H1 (cell line): ENCODE measurements at regions not wholly inside any gene's neighbourhood (a gene's known extent, or its start where the extent isn't known, plus 50 kb on each side); places are given as distances from the start of the nearest gene placed in this dataset.

Source experiments
- CTCF ChIA-PET: fragments of 300-600 bp; sonication (Branson Sonifier 250); formaldehyde crosslinking; loops from one replicate; lab custom pipeline; 2021; ENCODE audit not compliant: partially characterized antibody; lab: Charles Lee
- POLR2A ChIA-PET: fragments of 300-600 bp; sonication (Branson Sonifier 250); formaldehyde crosslinking; loops from one replicate; lab custom pipeline; 2021; ENCODE audit warnings: inconsistent platforms; ENCODE audit not compliant: partially characterized antibody; lab: Charles Lee
- DNase-seq, 2 experiments: peaks; one replicate each; pipeline versions ENCODE4 v3.0.0 to v3.0.0-alpha.2; 2010 to 2022; ENCODE audit warnings: low spot score in 2 of 2, low read depth in 1 of 2, mixed read lengths in 1 of 2
- FAIRE-seq: peaks from 2 replicates; lab custom pipeline; 2011; peaks lifted over from hg19 to GRCh38; lab: Jason Lieb, UNC
- H2AFZ ChIP-seq: 2 replicates; pipeline ENCODE4 v1.8.1; 2012; ENCODE audit warnings: low read length, inconsistent platforms
- H2AK5ac ChIP-seq: 2 replicates; pipeline ENCODE4 v1.6.1; 2013; ENCODE audit warnings: low read depth, low read length
- H2BK120ac ChIP-seq: replicated peaks from 2 replicates; pipeline ENCODE3; 2013; ENCODE audit warnings: low read depth, low read length, inconsistent platforms
- H2BK12ac ChIP-seq: 2 replicates; pipeline ENCODE4 v1.6.1; 2013; ENCODE audit warnings: low read depth, low read length
- H2BK15ac ChIP-seq: 2 replicates; pipeline ENCODE4 v1.6.1; 2013; ENCODE audit warnings: low read length
- H2BK20ac ChIP-seq: 2 replicates; pipeline ENCODE4 v1.6.1; 2013; ENCODE audit warnings: low read length
- H2BK5ac ChIP-seq: 2 replicates; pipeline ENCODE4 v1.6.1; 2013; ENCODE audit warnings: low read depth, low read length
- H3K14ac ChIP-seq: 2 replicates; pipeline ENCODE4 v1.6.1; 2013; ENCODE audit warnings: inconsistent platforms; ENCODE audit not compliant: insufficient read length
- H3K18ac ChIP-seq: 2 replicates; pipeline ENCODE4 v1.6.1; 2013; ENCODE audit warnings: low read length; ENCODE audit errors: extremely low read depth
- H3K23ac ChIP-seq: 2 replicates; pipeline ENCODE4 v1.6.1; 2013; ENCODE audit warnings: inconsistent platforms; ENCODE audit not compliant: insufficient read length
- H3K23me2 ChIP-seq: 2 replicates; pipeline ENCODE4 v1.6.1; 2013; ENCODE audit warnings: low read depth, low read length
- H3K27ac ChIP-seq: 2 replicates; pipeline ENCODE4 v1.6.1; 2011; ENCODE audit warnings: low read depth, low read length, inconsistent platforms
- H3K27me3 ChIP-seq, 4 experiments: replicated peaks in 1 of 4; 1 replicate in 1 of 4; 2 replicates in 3 of 4; pipeline versions ENCODE4 v1.6.1 to v1.8.1; 2011 to 2013; ENCODE audit warnings: low read length in 3 of 4, mild to moderate bottlenecking in 3 of 4, inconsistent platforms in 2 of 4, mixed read lengths in 2 of 4, moderate library complexity in 1 of 4; ENCODE audit not compliant: control insufficient read depth in 3 of 4, insufficient read depth in 3 of 4; ENCODE audit errors: extremely low read depth in 1 of 4
- H3K36me3 ChIP-seq, 4 experiments: 2 replicates each; pipeline versions ENCODE4 v1.6.1 to v1.8.1; 2011 to 2013; ENCODE audit warnings: mild to moderate bottlenecking in 4 of 4, low read length in 3 of 4, moderate library complexity in 2 of 4, control low read depth in 1 of 4, inconsistent platforms in 1 of 4; ENCODE audit not compliant: insufficient read depth in 4 of 4, control insufficient read depth in 2 of 4
- H3K4ac ChIP-seq: replicated peaks from 2 replicates; pipeline ENCODE3; 2013; ENCODE audit warnings: low read length, low read depth, mixed read lengths, inconsistent platforms; ENCODE audit not compliant: insufficient read length
- H3K4me1 ChIP-seq, 4 experiments: replicated peaks in 1 of 4; 1 replicate in 1 of 4; 2 replicates in 3 of 4; pipeline versions ENCODE4 v1.6.1 to v1.8.1; 2011 to 2013; ENCODE audit warnings: low read length in 3 of 4, inconsistent platforms in 2 of 4, mixed read lengths in 1 of 4; ENCODE audit not compliant: insufficient read depth in 4 of 4, control insufficient read depth in 3 of 4
- H3K4me2 ChIP-seq, 2 experiments: 2 replicates each; pipeline versions ENCODE4 v1.6.1 to v1.8.1; 2011 to 2013; ENCODE audit warnings: low read depth in 2 of 2, low read length in 2 of 2, control low read depth in 1 of 2, inconsistent platforms in 1 of 2, mild to moderate bottlenecking in 1 of 2; ENCODE audit not compliant: insufficient read depth in 1 of 2
- H3K4me3 ChIP-seq, 4 experiments: fragments of 200-600, 300-600 bp in 1 of 4; sonication (generic), shearing (Covaris generic), sonication (Bioruptor Twin) in 1 of 4; 2 replicates each; pipeline versions ENCODE4 v1.5.1 to v1.8.1; 2011 to 2016; ENCODE audit warnings: low read length in 4 of 4, low read depth in 3 of 4, control low read depth in 2 of 4, inconsistent platforms in 2 of 4, mild to moderate bottlenecking in 2 of 4, mixed read lengths in 1 of 4, moderate library complexity in 1 of 4; ENCODE audit not compliant: insufficient read depth in 2 of 4; ENCODE audit errors: extremely low read depth in 1 of 4
- H3K56ac ChIP-seq: replicated peaks from 2 replicates; pipeline ENCODE3; 2013; ENCODE audit warnings: low read depth, mild to moderate bottlenecking, mixed read lengths, low read length, inconsistent platforms; ENCODE audit not compliant: insufficient read length
- H3K79me1 ChIP-seq: 2 replicates; pipeline ENCODE4 v1.6.1; 2013; ENCODE audit warnings: low read depth, low read length, control low read depth
- H3K79me2 ChIP-seq, 2 experiments: 2 replicates each; pipeline versions ENCODE4 v1.6.1 to v1.8.1; 2012 to 2013; ENCODE audit warnings: low read length in 2 of 2, mild to moderate bottlenecking in 2 of 2, inconsistent platforms in 1 of 2; ENCODE audit not compliant: insufficient read depth in 2 of 2, control insufficient read depth in 1 of 2
- H3K9ac ChIP-seq, 4 experiments: replicated peaks in 1 of 4; 1 replicate in 1 of 4; 2 replicates in 3 of 4; pipeline versions ENCODE4 v1.6.1 to v1.8.1; 2011 to 2013; ENCODE audit warnings: low read depth in 3 of 4, low read length in 3 of 4, control low read depth in 2 of 4, mild to moderate bottlenecking in 2 of 4, moderate library complexity in 2 of 4, inconsistent platforms in 1 of 4; ENCODE audit errors: extremely low read depth in 1 of 4
- H3K9me3 ChIP-seq, 2 experiments: 2 replicates each; pipeline versions ENCODE4 v1.6.1 to v1.8.1; 2012 to 2013; ENCODE audit warnings: mild to moderate bottlenecking in 2 of 2, moderate library complexity in 2 of 2, control low read depth in 1 of 2, inconsistent platforms in 1 of 2, low read depth in 1 of 2, low read length in 1 of 2, mixed read lengths in 1 of 2; ENCODE audit not compliant: insufficient read depth in 2 of 2
- H4K20me1 ChIP-seq, 2 experiments: replicated peaks in 1 of 2; 2 replicates each; pipeline versions ENCODE3 to v1.8.1; 2011 to 2013; ENCODE audit warnings: inconsistent platforms in 2 of 2, low read length in 2 of 2, mild to moderate bottlenecking in 1 of 2; ENCODE audit not compliant: insufficient read depth in 2 of 2, control insufficient read depth in 1 of 2
- H4K5ac ChIP-seq: 2 replicates; pipeline ENCODE4 v1.6.1; 2013; ENCODE audit warnings: low read length, low read depth, mixed read lengths, inconsistent platforms; ENCODE audit not compliant: insufficient read length
- H4K8ac ChIP-seq: 2 replicates; pipeline ENCODE4 v1.8.0; 2013; ENCODE audit warnings: mild to moderate bottlenecking, moderate library complexity, low read length, inconsistent platforms; ENCODE audit not compliant: insufficient read depth; ENCODE audit errors: extremely low read depth
- H4K91ac ChIP-seq: replicated peaks from 2 replicates; pipeline ENCODE3; 2013; ENCODE audit warnings: low read length, mixed read lengths, inconsistent platforms; ENCODE audit not compliant: insufficient read length
- CHD2 ChIP-seq: IDR thresholded peaks from 2 replicates; pipeline ENCODE4 v1.6.1; 2012; ENCODE audit warnings: low read length, improper control_type of control experiment
- CTBP2 ChIP-seq: IDR thresholded peaks from 2 replicates; pipeline ENCODE4 v1.7.0; 2011; ENCODE audit warnings: borderline replicate concordance, mild to moderate bottlenecking, moderate library complexity, mixed read lengths, low read length; ENCODE audit not compliant: insufficient read depth, insufficient read length
- EP300 ChIP-seq, 2 experiments: IDR thresholded peaks; 1 replicate in 1 of 2; 2 replicates in 1 of 2; pipeline ENCODE4 v1.6.1; 2011 to 2012; ENCODE audit warnings: low read depth in 2 of 2, low read length in 2 of 2, mild to moderate bottlenecking in 2 of 2, borderline replicate concordance in 1 of 2, inconsistent platforms in 1 of 2, moderate library complexity in 1 of 2
- NANOG ChIP-seq: IDR thresholded peaks from 2 replicates; pipeline ENCODE4 v1.6.1; 2011; ENCODE audit warnings: low read length, low read depth, mild to moderate bottlenecking, inconsistent platforms; ENCODE audit not compliant: insufficient read depth, poor library complexity, severe bottlenecking
- PHF8 ChIP-seq: fragments of 200-600 bp; sonication (generic); conservative IDR thresholded peaks from 2 replicates; pipeline ENCODE4 v1.7.1; 2012; ENCODE audit warnings: low read depth, mild to moderate bottlenecking, inconsistent platforms, low read length, moderate library complexity
- POLR2AphosphoS5 ChIP-seq: IDR thresholded peaks from 2 replicates; pipeline ENCODE4 v1.6.1; 2011; ENCODE audit warnings: low read depth, low read length
- SUZ12 ChIP-seq: fragments of 200-600 bp; sonication (generic); IDR thresholded peaks from 2 replicates; pipeline ENCODE4 v1.6.1; 2012; ENCODE audit warnings: mild to moderate bottlenecking, inconsistent platforms, low read length, moderate library complexity, mixed read lengths
- WGBS, 2 experiments: shearing (Covaris generic) in 1 of 2; methylation state at CpG; one replicate each; pipeline versions ENCODE4 v1.1.6 to v1.1.7; 2013 to 2015; ENCODE audit warnings: low lambda C conversion rate in 2 of 2, mixed read lengths in 2 of 2, inconsistent platforms in 1 of 2, low coverage in 1 of 2, missing lambda C conversion rate in 1 of 2; ENCODE audit not compliant: insufficient replicate concordance in 2 of 2, insufficient coverage in 1 of 2, insufficient read length in 1 of 2; ENCODE audit errors: extremely low coverage in 1 of 2, missing lambda C conversion rate in 1 of 2; 5-methylcytosine and 5-hydroxymethylcytosine counted together

GRCh38 chr5:143970159-143970558 lies 158.2 kb downstream of the HMHB1 start:
- no peak overlapping the region for H3K4ac ChIP-seq
- H3K23ac ChIP-seq: no peak overlapping the region
- no peak overlapping the region for H3K18ac ChIP-seq
- no peak overlapping the region for H2AK5ac ChIP-seq
- no peak overlapping the region for H3K14ac ChIP-seq
- H2BK120ac ChIP-seq: no peak overlapping the region
- POLR2A ChIA-PET: no interaction called here
- no peak overlapping the region for H2BK5ac ChIP-seq
- H3K36me3 ChIP-seq: no peaks in the 10 kb centered on the region
- H4K5ac ChIP-seq: no peak overlapping the region
- H3K79me1 ChIP-seq: no peaks in the 10 kb centered on the region
- no peak overlapping the region for H3K27ac ChIP-seq
- H2BK15ac ChIP-seq: no peak overlapping the region
- FAIRE-seq (no peak), DNase-seq (no peak)
- no peaks in the 10 kb centered on the region for H3K9me3 ChIP-seq
- H3K56ac ChIP-seq: no peak overlapping the region
- no peaks in the 10 kb centered on the region for H3K27me3 ChIP-seq
- H3K4me2 ChIP-seq: no peak overlapping the region
- H4K91ac ChIP-seq: no peak overlapping the region
- peaks cover 0 to 2% (median 0%) of the 10 kb centered on the region in 4 experiments; a peak in 1 of 7 replicates for H3K4me1 ChIP-seq
- H3K23me2 ChIP-seq: no peaks in the 10 kb centered on the region
- no peak overlapping the region for H3K4me3 ChIP-seq
- 86% methylated on average over 3 of the region's 3 CpGs; no CpG with 5 or more reads in 1 of the 2 experiments for WGBS, 2 experiments
- H3K9ac ChIP-seq: no peak overlapping the region
- H2BK20ac ChIP-seq: no peak overlapping the region
- no peak overlapping the region for H2AFZ ChIP-seq
- TF ChIP-seq CTBP2: no peak
- TF ChIP-seq NANOG: no peak
- TF ChIP-seq CHD2: no peak
- no peak for TF ChIP-seq PHF8
- TF ChIP-seq EP300 (IDR thresholded peaks at IDR 0.05; ENCODE audit: borderline replicate concordance in 1 of 2, low read depth in 2 of 2, low read length in 2 of 2): no peak
- no peak for TF ChIP-seq POLR2AphosphoS5
- no peak for TF ChIP-seq SUZ12
- TF ChIP-seq, all 59 proteins: peak for 0
- no peaks in the 10 kb centered on the region for H3K79me2 ChIP-seq
- H2BK12ac ChIP-seq: no peak overlapping the region
- no peak overlapping the region for H4K8ac ChIP-seq
- CTCF ChIA-PET: interaction anchor here (0.6 to 1.9 kb wide), 10 partner anchors 10 to 790 kb away, joined by 3 to 6 read pairs (median 3); no protein-coding TSS in a partner anchor
- H4K20me1 ChIP-seq: no peaks in the 10 kb centered on the region
